GM06990 (cell line): ENCODE measurements at regions not wholly inside any gene's neighbourhood (a gene's known extent, or its start where the extent isn't known, plus 50 kb on each side); places are given as distances from the start of the nearest gene placed in this dataset.

ENCODE experiments used
- DNase-seq: peaks from one replicate; pipeline ENCODE4 v3.0.0-alpha.2; 2011; ENCODE audit not compliant: insufficient read length; ENCODE audit errors: extremely low read depth
- H3K27me3 ChIP-seq: replicated peaks from 2 replicates; pipeline ENCODE4 v1.6.0; 2011; ENCODE audit warnings: low read length; ENCODE audit not compliant: control insufficient read depth, insufficient read depth
- H3K36me3 ChIP-seq: 2 replicates; pipeline ENCODE4 v1.5.1; 2011; ENCODE audit warnings: low read length; ENCODE audit not compliant: control insufficient read depth, insufficient read depth
- H3K4me3 ChIP-seq: replicated peaks from 2 replicates; pipeline ENCODE4 v1.5.1; 2011; ENCODE audit warnings: low read depth, mild to moderate bottlenecking, control low read depth, low read length
- TF ChIP-seq, protein P1 (sequence below): IDR thresholded peaks from 2 replicates; pipeline ENCODE4 v1.5.1; 2011; ENCODE audit warnings: low read length, control low read depth, mild to moderate bottlenecking, inconsistent platforms; ENCODE audit not compliant: insufficient read depth, poor library complexity, severe bottlenecking

DNA sequence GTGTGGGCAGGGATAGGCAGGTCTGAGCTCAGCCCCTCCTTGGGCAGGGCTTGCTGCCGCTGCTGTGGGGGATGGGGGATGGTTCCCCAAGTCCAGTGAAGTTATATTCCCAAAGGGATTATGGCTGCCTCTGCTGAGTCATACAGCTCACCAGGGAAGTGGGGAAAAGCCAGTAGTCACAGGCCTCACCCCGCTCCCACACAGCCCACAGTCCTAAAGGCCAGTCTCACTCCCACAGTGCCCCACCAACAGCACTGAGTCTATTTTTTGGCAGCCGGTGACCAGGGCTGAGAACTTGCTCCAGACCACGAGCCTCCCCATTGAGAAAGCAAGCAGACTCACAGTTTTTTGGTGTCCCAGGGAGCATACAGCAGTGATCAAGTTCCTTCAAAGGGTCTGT lies 173.3 kb downstream of the OSR1 start:
- Histone ChIP-seq H3K36me3 (no peaks in the 10 kb centered on the region), H3K4me3 (no peak overlapping the region), H3K27me3 (no peaks in the 10 kb centered on the region; the same call in 1 of the 2 replicates)
- TF ChIP-seq, protein P1, sequence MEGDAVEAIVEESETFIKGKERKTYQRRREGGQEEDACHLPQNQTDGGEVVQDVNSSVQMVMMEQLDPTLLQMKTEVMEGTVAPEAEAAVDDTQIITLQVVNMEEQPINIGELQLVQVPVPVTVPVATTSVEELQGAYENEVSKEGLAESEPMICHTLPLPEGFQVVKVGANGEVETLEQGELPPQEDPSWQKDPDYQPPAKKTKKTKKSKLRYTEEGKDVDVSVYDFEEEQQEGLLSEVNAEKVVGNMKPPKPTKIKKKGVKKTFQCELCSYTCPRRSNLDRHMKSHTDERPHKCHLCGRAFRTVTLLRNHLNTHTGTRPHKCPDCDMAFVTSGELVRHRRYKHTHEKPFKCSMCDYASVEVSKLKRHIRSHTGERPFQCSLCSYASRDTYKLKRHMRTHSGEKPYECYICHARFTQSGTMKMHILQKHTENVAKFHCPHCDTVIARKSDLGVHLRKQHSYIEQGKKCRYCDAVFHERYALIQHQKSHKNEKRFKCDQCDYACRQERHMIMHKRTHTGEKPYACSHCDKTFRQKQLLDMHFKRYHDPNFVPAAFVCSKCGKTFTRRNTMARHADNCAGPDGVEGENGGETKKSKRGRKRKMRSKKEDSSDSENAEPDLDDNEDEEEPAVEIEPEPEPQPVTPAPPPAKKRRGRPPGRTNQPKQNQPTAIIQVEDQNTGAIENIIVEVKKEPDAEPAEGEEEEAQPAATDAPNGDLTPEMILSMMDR, result no peak
- DNase-seq, result no peak

DNA sequence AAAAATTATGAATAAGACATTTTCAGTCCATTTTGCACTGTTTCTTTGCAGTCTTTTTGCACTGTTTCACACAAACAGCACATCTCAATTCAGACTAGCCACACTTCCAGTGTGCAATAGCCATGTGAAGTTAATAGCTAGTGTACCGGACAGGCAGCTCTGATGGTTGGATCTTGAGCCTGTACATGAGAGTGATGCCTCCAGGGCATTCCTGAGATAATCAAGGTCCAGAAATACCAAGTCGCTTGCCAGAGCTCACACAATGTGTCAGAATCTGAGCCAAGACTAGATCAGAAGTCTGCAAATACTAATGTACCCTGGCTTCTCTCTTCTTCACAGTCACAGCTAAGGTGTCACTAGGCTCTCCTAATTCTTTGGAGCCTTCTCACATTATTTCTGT lies 180.2 kb downstream of the OSR1 start:
- H3K27me3 ChIP-seq, result no peaks in the 10 kb centered on the region
- TF ChIP-seq, protein P1, result no peak
- no peaks in the 10 kb centered on the region for H3K36me3 ChIP-seq
- DNase-seq, result no peak
- H3K4me3 ChIP-seq, result no peak overlapping the region

DNA sequence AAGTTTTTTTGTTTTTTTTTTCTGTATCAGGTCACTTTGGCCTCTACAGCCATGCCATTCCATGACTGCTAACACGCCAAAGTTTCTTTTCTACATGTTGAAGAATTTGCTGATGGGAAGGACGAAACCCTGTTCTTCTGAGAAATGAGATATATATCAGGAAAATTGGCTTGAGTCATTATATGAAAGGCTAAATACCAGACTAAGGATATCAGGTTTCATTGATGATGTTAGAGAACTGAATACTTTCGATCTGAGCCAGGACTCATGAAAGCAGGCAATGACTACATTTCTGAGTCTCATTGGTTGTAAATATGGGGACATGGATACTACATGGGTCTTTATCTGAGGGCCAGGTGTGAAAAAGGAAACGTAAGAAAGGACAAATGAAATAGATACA lies 181.4 kb downstream of the OSR1 start:
- Histone ChIP-seq H3K36me3 (no peaks in the 10 kb centered on the region), H3K4me3 (no peak overlapping the region), H3K27me3 (no peaks in the 10 kb centered on the region)
- DNase-seq, result peak; percentile 3
- TF ChIP-seq, protein P1, result no peak

DNA sequence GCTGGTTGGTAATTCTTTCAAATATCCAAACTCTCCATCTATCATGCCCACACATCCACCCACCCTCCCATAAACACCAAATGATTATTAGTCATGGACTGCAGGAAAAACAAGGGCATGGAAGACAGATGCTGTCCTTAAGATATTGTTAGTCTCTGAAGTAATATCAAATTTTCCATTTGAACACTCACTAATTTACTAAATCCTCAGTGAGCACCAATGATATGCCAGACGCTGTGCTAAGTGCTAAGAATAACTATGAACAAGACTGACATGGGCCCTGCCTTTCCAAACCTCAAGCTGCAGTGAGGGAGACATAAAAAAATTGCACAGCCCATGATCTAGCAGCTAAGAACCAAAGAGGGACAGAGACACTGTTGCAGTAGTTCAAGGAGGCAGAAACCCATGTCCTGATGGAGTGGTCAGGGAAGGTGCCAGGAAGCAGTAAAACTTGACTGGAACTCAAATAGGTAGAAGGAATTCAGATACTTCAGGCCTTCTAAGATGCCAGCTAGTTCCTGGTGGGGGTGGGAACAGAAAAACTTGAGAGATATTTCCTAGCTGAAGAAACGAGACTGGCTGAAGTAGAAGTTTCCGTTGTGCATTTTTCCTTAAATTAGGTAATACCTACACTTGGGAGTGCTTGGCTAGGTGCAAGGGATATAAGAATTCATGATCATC lies 182.1 kb downstream of the OSR1 start:
- no peak for DNase-seq
- H3K36me3 ChIP-seq, result no peaks in the 10 kb centered on the region
- TF ChIP-seq, protein P1, result no peak
- H3K4me3 ChIP-seq, result no peak overlapping the region
- no peaks in the 10 kb centered on the region for H3K27me3 ChIP-seq

DNA sequence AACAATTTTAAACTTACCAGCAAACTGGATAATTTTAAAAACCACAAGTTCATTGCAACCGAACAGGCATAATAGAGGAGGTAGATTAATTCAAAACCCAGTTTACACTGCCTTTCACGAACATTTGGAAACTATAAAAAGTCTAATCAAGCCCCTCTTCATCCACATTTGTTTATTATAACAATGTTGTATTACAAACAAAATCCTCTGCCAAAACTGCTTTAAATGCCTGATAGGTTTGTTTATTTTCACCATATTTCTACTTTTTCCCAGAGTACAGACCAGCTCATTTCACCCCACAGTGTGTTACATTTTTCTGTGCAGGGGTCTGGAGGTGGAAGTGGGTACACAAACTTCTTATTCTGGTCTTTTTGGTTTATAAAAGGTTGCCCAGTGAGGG lies 184.2 kb downstream of the OSR1 start:
- H3K4me3 ChIP-seq, result no peak overlapping the region
- TF ChIP-seq, protein P1, result no peak
- no peak for DNase-seq
- no peaks in the 10 kb centered on the region for H3K27me3 ChIP-seq
- H3K36me3 ChIP-seq, result no peaks in the 10 kb centered on the region

DNA sequence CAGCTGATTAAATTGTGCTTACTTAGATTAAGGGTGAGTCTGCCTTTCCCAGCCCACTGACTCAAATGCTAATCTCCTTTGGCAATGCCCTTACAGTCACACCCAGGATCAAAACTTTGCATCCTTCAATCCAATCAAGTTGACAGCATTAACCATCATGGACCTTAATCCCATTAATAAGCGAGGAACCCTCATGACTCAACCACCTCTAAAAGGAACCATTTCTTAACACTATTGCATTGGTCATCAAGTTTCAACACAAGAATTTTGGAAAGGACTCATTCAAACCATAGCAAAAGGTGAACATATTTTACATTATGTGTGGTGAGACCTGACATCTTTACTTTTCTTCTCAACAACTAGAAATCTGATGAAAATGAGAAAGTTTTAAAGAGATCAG lies 187.0 kb downstream of the OSR1 start:
- Histone ChIP-seq H3K36me3 (no peaks in the 10 kb centered on the region), H3K27me3 (no peaks in the 10 kb centered on the region), H3K4me3 (no peak overlapping the region)
- DNase-seq, result no peak
- TF ChIP-seq, protein P1, result no peak
